ENCODE measurements at regions not wholly inside any gene's neighbourhood (a gene's known extent, or its start where the extent isn't known, plus 50 kb on each side); places are given as distances from the start of the nearest gene placed in this dataset.

- no peak overlapping the region for H3K4me3 ChIP-seq
- H3K9me3 ChIP-seq = no peaks in the 10 kb centered on the region
- no peaks in the 10 kb centered on the region for H3K36me3 ChIP-seq
- H3K27me3 ChIP-seq = no peaks in the 10 kb centered on the region
- no peaks in the 10 kb centered on the region for H3K4me1 ChIP-seq
- no peak for TF ChIP-seq POLR2A (IDR thresholded peaks at IDR 0.05)
- TF ChIP-seq POLR2AphosphoS5 (IDR thresholded peaks at IDR 0.05) = no peak
- TF ChIP-seq CTCF (IDR thresholded peaks at IDR 0.05) = peak in 2 of 3 donors; percentile 37 to 51
- H3K27ac ChIP-seq = no peak overlapping the region
- no peak for DNase-seq (ENCODE audit: low spot score in 2 of 2)
- intact Hi-C loops (cut with DNase I; ENCODE audit: low total_unique reads) = no loop called here
These were observed 173.3 kb upstream of the FOXD3 start for GRCh38 chr1:63148825-63149645.

- TF ChIP-seq POLR2A (IDR thresholded peaks at IDR 0.05) (no peak), CTCF (IDR thresholded peaks at IDR 0.05) (no peak)
- no peaks in the 10 kb centered on the region for H3K9me3 ChIP-seq
- no peaks in the 10 kb centered on the region for H3K36me3 ChIP-seq
- no peaks in the 10 kb centered on the region for H3K27me3 ChIP-seq
- no peak overlapping the region for H3K27ac ChIP-seq
- no peak for DNase-seq (ENCODE audit: low spot score in 2 of 2)
- H3K4me1 ChIP-seq = no peaks in the 10 kb centered on the region
- no peak overlapping the region for H3K4me3 ChIP-seq
- intact Hi-C loops (cut with DNase I; ENCODE audit: low total_unique reads) = no loop called here
These were observed 169.8 kb upstream of the FOXD3 start for GRCh38 chr1:63152572-63152971.

DNA sequence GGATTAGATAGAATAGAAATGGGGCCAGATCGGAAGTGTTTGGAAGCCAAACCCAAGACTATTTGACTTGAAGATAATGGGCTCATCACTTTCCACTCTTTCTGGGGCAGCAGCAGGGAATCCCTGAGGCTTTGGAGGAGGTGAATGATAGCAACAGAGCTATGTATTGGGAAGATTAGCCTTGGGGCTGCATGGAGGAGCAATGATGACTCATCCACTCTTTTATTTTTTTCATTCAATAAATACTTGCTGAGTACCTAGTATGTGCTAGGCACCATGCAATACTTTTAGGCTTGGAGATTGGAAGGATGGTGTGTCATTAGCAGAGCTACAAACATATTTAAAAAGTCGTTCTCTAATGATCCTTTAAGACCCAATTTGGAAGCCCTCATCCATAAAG, 166.9 kb upstream of the FOXD3 start:
- Histone ChIP-seq H3K36me3 (no peaks in the 10 kb centered on the region), H3K9me3 (no peaks in the 10 kb centered on the region), H3K27me3 (no peaks in the 10 kb centered on the region), H3K27ac (no peak overlapping the region), H3K4me1 (no peaks in the 10 kb centered on the region), H3K4me3 (no peak overlapping the region)
- TF ChIP-seq POLR2A (IDR thresholded peaks at IDR 0.05) = no peak
- no peak for TF ChIP-seq CTCF (IDR thresholded peaks at IDR 0.05)
- DNase-seq (ENCODE audit: low spot score in 2 of 2) = no peak
- intact Hi-C loops (cut with DNase I; ENCODE audit: low total_unique reads) = no loop called here

DNA sequence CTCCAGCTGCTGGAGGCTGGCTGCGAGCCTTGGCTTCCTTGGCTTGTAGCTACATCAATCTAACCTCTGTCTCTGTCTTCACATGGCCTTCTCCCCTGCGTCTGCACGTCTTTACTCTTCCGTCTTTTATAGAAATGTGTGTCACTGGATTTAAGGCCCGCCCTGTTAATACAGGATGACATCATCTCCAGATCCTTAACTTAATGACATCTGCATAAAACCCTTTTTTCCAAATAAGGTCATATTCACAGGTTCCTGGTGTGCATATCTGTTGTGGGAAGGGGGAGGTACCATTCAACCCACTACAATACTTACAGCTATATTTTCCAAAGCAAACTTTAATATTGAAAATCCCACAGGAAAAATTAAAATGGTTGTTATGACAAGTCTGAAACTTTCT, 165.3 kb upstream of the FOXD3 start:
- intact Hi-C loops (cut with DNase I; ENCODE audit: low total_unique reads) = no loop called here
- TF ChIP-seq POLR2AphosphoS5 (IDR thresholded peaks at IDR 0.05) = no peak
- TF ChIP-seq CTCF (IDR thresholded peaks at IDR 0.05) = no peak
- no peak for TF ChIP-seq POLR2A (IDR thresholded peaks at IDR 0.05)
- H3K4me1 ChIP-seq = no peaks in the 10 kb centered on the region
- H3K9me3 ChIP-seq = no peaks in the 10 kb centered on the region
- H3K27me3 ChIP-seq = no peaks in the 10 kb centered on the region
- no peak overlapping the region for H3K4me3 ChIP-seq
- H3K36me3 ChIP-seq = no peaks in the 10 kb centered on the region
- no peak for DNase-seq (ENCODE audit: low spot score in 2 of 2)
- no peak overlapping the region for H3K27ac ChIP-seq

GRCh38 chr1:63169057-63169456, 153.3 kb upstream of the FOXD3 start:
- no peak overlapping the region for H3K27ac ChIP-seq
- no peaks in the 10 kb centered on the region for H3K27me3 ChIP-seq
- TF ChIP-seq POLR2AphosphoS5 (IDR thresholded peaks at IDR 0.05) (no peak), POLR2A (IDR thresholded peaks at IDR 0.05) (no peak), CTCF (IDR thresholded peaks at IDR 0.05) (no peak)
- H3K4me3 ChIP-seq = no peak overlapping the region
- no peaks in the 10 kb centered on the region for H3K4me1 ChIP-seq
- no peak for DNase-seq (ENCODE audit: low spot score in 2 of 2)
- intact Hi-C loops (cut with DNase I; ENCODE audit: low total_unique reads) = no loop called here
- H3K9me3 ChIP-seq = no peaks in the 10 kb centered on the region
- no peaks in the 10 kb centered on the region for H3K36me3 ChIP-seq

All from breast epithelium (tissue), 4 donors.